CD4-positive, alpha-beta T cell treated with Interferon alpha-2 for 1 hour (primary cell): ENCODE measurements at regions not wholly inside any gene's neighbourhood (a gene's known extent, or its start where the extent isn't known, plus 50 kb on each side); places are given as distances from the start of the nearest gene placed in this dataset.
"Not testable (repeated sequence)": the region's sequence is repeated elsewhere in the genome, so short reads cannot be mapped to it uniquely, and the experiment has no call there.

Experiments
- DNase-seq, 2 donors: peaks; one replicate each; pipeline ENCODE4 v3.0.0-alpha.2; 2020 to 2022

- no peak for DNase-seq
These were observed 256.3 kb upstream of the MAGI2 start for GRCh38 chr7:79709574-79710409.

GRCh38 chr7:79702116-79702515 is 248.6 kb upstream of the MAGI2 start:
- DNase-seq, result no peak

- DNase-seq, result no peak
These were observed 238.5 kb upstream of the MAGI2 start for GRCh38 chr7:79692015-79692414.

GRCh38 chr7:79691074-79691473 is 237.6 kb upstream of the MAGI2 start:
- no peak for DNase-seq

- no peak for DNase-seq
These were observed 230.9 kb upstream of the MAGI2 start for GRCh38 chr7:79684384-79684783.

GRCh38 chr7:79683916-79684315 is 230.4 kb upstream of the MAGI2 start:
- no peak for DNase-seq

- no peak for DNase-seq
These were observed 229.9 kb upstream of the MAGI2 start for GRCh38 chr7:79683185-79683890.

GRCh38 chr7:79681454-79681853 is 228.0 kb upstream of the MAGI2 start:
- no peak for DNase-seq

- DNase-seq, result no peak
These were observed 220.5 kb upstream of the MAGI2 start for GRCh38 chr7:79673969-79674368.

- DNase-seq, result no peak
These were observed 220.0 kb upstream of the MAGI2 start for GRCh38 chr7:79673421-79673820.

GRCh38 chr7:79668292-79668691 is 214.8 kb upstream of the MAGI2 start:
- DNase-seq, result no peak

GRCh38 chr7:79666472-79666871 is 213.0 kb upstream of the MAGI2 start:
- no peak for DNase-seq

- no peak for DNase-seq
These were observed 211.6 kb upstream of the MAGI2 start for GRCh38 chr7:79664884-79665676.

GRCh38 chr7:79658304-79658703 is 204.8 kb upstream of the MAGI2 start:
- no peak for DNase-seq

- DNase-seq, result no peak
These were observed 199.7 kb upstream of the MAGI2 start for GRCh38 chr7:79653136-79653631.

GRCh38 chr7:79652619-79653018 is 199.2 kb upstream of the MAGI2 start:
- DNase-seq, result no peak

- DNase-seq, result no peak
These were observed 194.2 kb upstream of the MAGI2 start for GRCh38 chr7:79647711-79648110.

- DNase-seq, result no peak
These were observed 192.8 kb upstream of the MAGI2 start for GRCh38 chr7:79646278-79646677.

- no peak for DNase-seq
These were observed 183.4 kb upstream of the MAGI2 start for GRCh38 chr7:79636849-79637248.

GRCh38 chr7:79625921-79626320 is 172.5 kb upstream of the MAGI2 start:
- DNase-seq, result not testable (repeated sequence)

- no peak for DNase-seq
These were observed 170.9 kb upstream of the MAGI2 start for GRCh38 chr7:79624336-79624735.

- no peak for DNase-seq
These were observed 169.3 kb upstream of the MAGI2 start for GRCh38 chr7:79622781-79623180.

GRCh38 chr7:79620291-79620690 is 166.8 kb upstream of the MAGI2 start:
- DNase-seq, result no peak
